Parathyroid adenoma (tissue), 2 donors: ENCODE measurements at regions not wholly inside any gene's neighbourhood (a gene's known extent, or its start where the extent isn't known, plus 50 kb on each side); places are given as distances from the start of the nearest gene placed in this dataset.

Experiments
- H2AFZ ChIP-seq: fragments of 300-600 bp; sonication (generic); one replicate; pipeline ENCODE4 v1.7.0; 2017; ENCODE audit warnings: antibody characterized with exemption, mild to moderate bottlenecking
- H3K27ac ChIP-seq: fragments of 300-600 bp; sonication (generic); one replicate; pipeline ENCODE4 v1.7.0; 2017
- H3K27me3 ChIP-seq: fragments of 300-600 bp; sonication (generic); one replicate; pipeline ENCODE4 v1.7.0; 2017; ENCODE audit warnings: low read length; ENCODE audit not compliant: control insufficient read depth, insufficient read depth
- H3K36me3 ChIP-seq: fragments of 300-600 bp; sonication (generic); one replicate; pipeline ENCODE4 v1.7.0; 2017; ENCODE audit warnings: low read length; ENCODE audit not compliant: control insufficient read depth, insufficient read depth
- H3K4me1 ChIP-seq: fragments of 300-600 bp; sonication (generic); one replicate; pipeline ENCODE4 v1.7.0; 2017; ENCODE audit warnings: control low read depth
- H3K4me2 ChIP-seq: fragments of 300-600 bp; sonication (generic); one replicate; pipeline ENCODE4 v1.7.0; 2017; ENCODE audit warnings: low read length
- H3K4me3 ChIP-seq: fragments of 300-600 bp; sonication (generic); one replicate; pipeline ENCODE4 v1.7.0; 2017; ENCODE audit warnings: low read depth, low read length
- H3K79me2 ChIP-seq: fragments of 300-600 bp; sonication (generic); one replicate; pipeline ENCODE4 v1.7.0; 2017; ENCODE audit warnings: control low read depth
- H3K9ac ChIP-seq: fragments of 300-600 bp; sonication (generic); one replicate; pipeline ENCODE4 v1.7.0; 2017; ENCODE audit warnings: mild to moderate bottlenecking
- H3K9me3 ChIP-seq: fragments of 300-600 bp; sonication (generic); one replicate; pipeline ENCODE4 v1.7.0; 2017; ENCODE audit warnings: low read length; ENCODE audit not compliant: control insufficient read depth
- CTCF ChIP-seq: fragments of 300-600 bp; sonication (generic); IDR thresholded peaks from one replicate; pipeline ENCODE4 v1.7.0; 2017; ENCODE audit warnings: antibody characterized with exemption, mild to moderate bottlenecking
- donor health status: primary hyperparathyroidism.

GRCh38 chr6:45724511-45724910 lies 291.1 kb downstream of the CLIC5 start:
- H3K27me3 ChIP-seq, result no peaks in the 10 kb centered on the region
- no peaks in the 10 kb centered on the region for H3K9me3 ChIP-seq
- H3K36me3 ChIP-seq, result no peaks in the 10 kb centered on the region
- H3K27ac ChIP-seq, result no peak overlapping the region
- no peaks in the 10 kb centered on the region for H3K4me1 ChIP-seq
- TF ChIP-seq CTCF, result no peak
- H3K9ac ChIP-seq, result no peak overlapping the region
- H3K4me3 ChIP-seq, result no peak overlapping the region
- no peak overlapping the region for H2AFZ ChIP-seq
- H3K4me2 ChIP-seq, result no peak overlapping the region
- no peaks in the 10 kb centered on the region for H3K79me2 ChIP-seq

DNA sequence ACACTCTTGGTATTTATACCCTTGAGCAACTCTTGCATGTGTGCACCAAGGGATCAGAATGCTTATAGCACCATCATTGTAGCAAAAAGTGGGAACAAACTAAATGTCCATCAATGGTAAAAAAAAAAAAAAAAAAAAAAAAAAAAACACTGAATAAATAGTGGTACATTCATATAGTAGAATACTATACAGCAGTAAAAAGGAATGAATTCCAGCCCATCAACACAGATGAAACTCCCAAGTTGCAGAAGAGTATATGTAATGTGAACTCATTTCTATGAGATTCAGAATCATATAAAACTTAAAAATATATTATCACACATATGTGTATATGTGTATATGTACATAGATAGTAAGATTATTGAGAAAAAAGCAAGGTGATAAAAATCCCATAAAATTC lies 291.6 kb downstream of the CLIC5 start:
- no peak overlapping the region for H3K27ac ChIP-seq
- H3K79me2 ChIP-seq, result no peaks in the 10 kb centered on the region
- no peaks in the 10 kb centered on the region for H3K9me3 ChIP-seq
- no peaks in the 10 kb centered on the region for H3K4me1 ChIP-seq
- no peak overlapping the region for H3K4me2 ChIP-seq
- H3K27me3 ChIP-seq, result no peaks in the 10 kb centered on the region
- no peak overlapping the region for H3K4me3 ChIP-seq
- H3K9ac ChIP-seq, result no peak overlapping the region
- H2AFZ ChIP-seq, result no peak overlapping the region
- no peak for TF ChIP-seq CTCF
- H3K36me3 ChIP-seq, result no peaks in the 10 kb centered on the region

DNA sequence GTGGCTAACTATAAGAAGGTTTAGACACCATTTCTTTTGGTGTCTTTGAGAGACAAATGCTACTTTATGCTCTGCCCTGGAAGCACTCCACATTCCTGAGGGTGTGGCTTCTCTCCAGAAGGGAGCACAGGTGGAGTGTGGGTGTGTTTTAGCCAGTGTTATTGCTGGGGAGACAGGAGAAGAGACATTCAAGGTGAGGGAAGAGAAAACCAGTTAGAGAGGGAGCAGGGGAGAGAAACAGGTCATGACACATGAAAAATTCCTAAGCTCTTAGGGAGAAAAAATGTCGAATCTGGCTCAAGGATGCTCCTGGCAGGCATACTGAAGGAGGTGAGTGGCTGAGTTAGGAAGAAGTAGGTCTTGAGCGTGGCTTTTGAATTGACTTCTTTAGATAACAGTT lies 292.8 kb downstream of the CLIC5 start:
- Histone ChIP-seq H3K4me1 (no peaks in the 10 kb centered on the region), H3K79me2 (no peaks in the 10 kb centered on the region), H3K4me2 (no peak overlapping the region), H3K27me3 (no peaks in the 10 kb centered on the region), H3K4me3 (no peak overlapping the region), H3K9ac (no peak overlapping the region), H3K27ac (no peak overlapping the region), H3K9me3 (no peaks in the 10 kb centered on the region), H2AFZ (no peak overlapping the region), H3K36me3 (no peaks in the 10 kb centered on the region)
- TF ChIP-seq CTCF, result no peak

- Histone ChIP-seq H3K9ac (no peak overlapping the region), H3K36me3 (no peaks in the 10 kb centered on the region), H3K79me2 (no peaks in the 10 kb centered on the region), H2AFZ (no peak overlapping the region), H3K4me1 (no peaks in the 10 kb centered on the region), H3K4me3 (no peak overlapping the region), H3K9me3 (no peaks in the 10 kb centered on the region), H3K4me2 (no peak overlapping the region), H3K27me3 (no peaks in the 10 kb centered on the region), H3K27ac (no peak overlapping the region)
- TF ChIP-seq CTCF, result no peak
These were observed 294.0 kb downstream of the CLIC5 start for GRCh38 chr6:45721665-45722064.

DNA sequence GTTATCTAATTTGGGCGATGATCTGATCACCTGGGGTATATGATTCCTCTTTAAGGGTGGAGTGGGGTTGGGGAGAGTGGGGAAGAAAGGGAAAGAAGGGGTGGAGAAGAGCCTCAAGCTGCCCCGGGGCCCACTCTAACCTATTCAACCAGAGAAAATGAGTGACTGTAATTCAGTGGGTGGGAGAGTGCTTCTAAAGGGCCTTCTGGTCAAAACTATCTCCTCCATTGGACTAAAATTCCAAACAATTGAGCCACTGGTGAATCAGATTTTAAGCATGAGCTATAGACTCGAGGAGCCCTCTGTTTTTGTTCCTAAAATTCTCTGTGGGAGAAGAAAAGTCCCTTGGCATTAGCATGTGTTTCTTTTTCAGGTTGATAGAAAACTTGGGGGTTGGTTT lies 296.8 kb downstream of the CLIC5 start:
- H3K36me3 ChIP-seq, result no peaks in the 10 kb centered on the region

More for the DNA sequence above, 296.8 kb downstream of the CLIC5 start:
- TF ChIP-seq CTCF, result no peak
- no peaks in the 10 kb centered on the region for H3K27me3 ChIP-seq
- no peak overlapping the region for H3K4me3 ChIP-seq
- no peaks in the 10 kb centered on the region for H3K79me2 ChIP-seq
- no peaks in the 10 kb centered on the region for H3K9me3 ChIP-seq
- no peak overlapping the region for H3K27ac ChIP-seq
- H3K4me2 ChIP-seq, result no peak overlapping the region
- no peaks in the 10 kb centered on the region for H3K4me1 ChIP-seq
- H2AFZ ChIP-seq, result no peak overlapping the region
- H3K9ac ChIP-seq, result no peak overlapping the region
